ENCODE measurements at regions not wholly inside any gene's neighbourhood (a gene's known extent, or its start where the extent isn't known, plus 50 kb on each side); places are given as distances from the start of the nearest gene placed in this dataset.

GRCh38 chr11:23151819-23152218 lies 291.5 kb upstream of the CCDC179 start:
- TF ChIP-seq POLR2A (IDR thresholded peaks at IDR 0.05) (no peak), CTCF (IDR thresholded peaks at IDR 0.05 in 4 of 5, conservative IDR thresholded peaks at IDR 0.05 in 1 of 5) (no peak)
